SH-SY5Y (cell line): ENCODE measurements at regions not wholly inside any gene's neighbourhood (a gene's known extent, or its start where the extent isn't known, plus 50 kb on each side); places are given as distances from the start of the nearest gene placed in this dataset.

Experiments used
- GATA2 ChIP-seq: IDR thresholded peaks from 2 replicates; pipeline ENCODE4 v1.6.1; 2011; ENCODE audit warnings: mild to moderate bottlenecking, low read depth, low read length
- GATA3 ChIP-seq: IDR thresholded peaks from 2 replicates; pipeline ENCODE4 v1.6.1; 2011; ENCODE audit warnings: low read depth, mild to moderate bottlenecking, low read length, moderate library complexity

- TF ChIP-seq GATA2: no peak
- TF ChIP-seq GATA3: no peak
Observed at GRCh38 chr9:81387360-81388106, 301.8 kb downstream of the TLE1 start.
